H1 (cell line): ENCODE measurements at regions not wholly inside any gene's neighbourhood (a gene's known extent, or its start where the extent isn't known, plus 50 kb on each side); places are given as distances from the start of the nearest gene placed in this dataset.
A peak's percentile ranks its signal among the peaks of the same experiment; 100 is the strongest.

Experiments used
- CTCF ChIA-PET: fragments of 300-600 bp; sonication (Branson Sonifier 250); formaldehyde crosslinking; loops from one replicate; lab custom pipeline; 2021; ENCODE audit not compliant: partially characterized antibody; lab: Charles Lee
- POLR2A ChIA-PET: fragments of 300-600 bp; sonication (Branson Sonifier 250); formaldehyde crosslinking; loops from one replicate; lab custom pipeline; 2021; ENCODE audit warnings: inconsistent platforms; ENCODE audit not compliant: partially characterized antibody; lab: Charles Lee
- DNase-seq, 2 experiments: peaks; one replicate each; pipeline versions ENCODE4 v3.0.0 to v3.0.0-alpha.2; 2010 to 2022; ENCODE audit warnings: low spot score in 2 of 2, low read depth in 1 of 2, mixed read lengths in 1 of 2
- FAIRE-seq: peaks from 2 replicates; lab custom pipeline; 2011; peaks lifted over from hg19 to GRCh38; lab: Jason Lieb, UNC
- H2AFZ ChIP-seq: 2 replicates; pipeline ENCODE4 v1.8.1; 2012; ENCODE audit warnings: low read length, inconsistent platforms
- H2AK5ac ChIP-seq: 2 replicates; pipeline ENCODE4 v1.6.1; 2013; ENCODE audit warnings: low read depth, low read length
- H2BK120ac ChIP-seq: replicated peaks from 2 replicates; pipeline ENCODE3; 2013; ENCODE audit warnings: low read depth, low read length, inconsistent platforms
- H2BK12ac ChIP-seq: 2 replicates; pipeline ENCODE4 v1.6.1; 2013; ENCODE audit warnings: low read depth, low read length
- H2BK15ac ChIP-seq: 2 replicates; pipeline ENCODE4 v1.6.1; 2013; ENCODE audit warnings: low read length
- H2BK20ac ChIP-seq: 2 replicates; pipeline ENCODE4 v1.6.1; 2013; ENCODE audit warnings: low read length
- H2BK5ac ChIP-seq: 2 replicates; pipeline ENCODE4 v1.6.1; 2013; ENCODE audit warnings: low read depth, low read length
- H3K14ac ChIP-seq: 2 replicates; pipeline ENCODE4 v1.6.1; 2013; ENCODE audit warnings: inconsistent platforms; ENCODE audit not compliant: insufficient read length
- H3K18ac ChIP-seq: 2 replicates; pipeline ENCODE4 v1.6.1; 2013; ENCODE audit warnings: low read length; ENCODE audit errors: extremely low read depth
- H3K23ac ChIP-seq: 2 replicates; pipeline ENCODE4 v1.6.1; 2013; ENCODE audit warnings: inconsistent platforms; ENCODE audit not compliant: insufficient read length
- H3K23me2 ChIP-seq: 2 replicates; pipeline ENCODE4 v1.6.1; 2013; ENCODE audit warnings: low read depth, low read length
- H3K27ac ChIP-seq: 2 replicates; pipeline ENCODE4 v1.6.1; 2011; ENCODE audit warnings: low read depth, low read length, inconsistent platforms
- H3K27me3 ChIP-seq, 4 experiments: replicated peaks in 1 of 4; 1 replicate in 1 of 4; 2 replicates in 3 of 4; pipeline versions ENCODE4 v1.6.1 to v1.8.1; 2011 to 2013; ENCODE audit warnings: low read length in 3 of 4, mild to moderate bottlenecking in 3 of 4, inconsistent platforms in 2 of 4, mixed read lengths in 2 of 4, moderate library complexity in 1 of 4; ENCODE audit not compliant: control insufficient read depth in 3 of 4, insufficient read depth in 3 of 4; ENCODE audit errors: extremely low read depth in 1 of 4
- H3K36me3 ChIP-seq, 4 experiments: 2 replicates each; pipeline versions ENCODE4 v1.6.1 to v1.8.1; 2011 to 2013; ENCODE audit warnings: mild to moderate bottlenecking in 4 of 4, low read length in 3 of 4, moderate library complexity in 2 of 4, control low read depth in 1 of 4, inconsistent platforms in 1 of 4; ENCODE audit not compliant: insufficient read depth in 4 of 4, control insufficient read depth in 2 of 4
- H3K4ac ChIP-seq: replicated peaks from 2 replicates; pipeline ENCODE3; 2013; ENCODE audit warnings: low read length, low read depth, mixed read lengths, inconsistent platforms; ENCODE audit not compliant: insufficient read length
- H3K4me1 ChIP-seq, 4 experiments: replicated peaks in 1 of 4; 1 replicate in 1 of 4; 2 replicates in 3 of 4; pipeline versions ENCODE4 v1.6.1 to v1.8.1; 2011 to 2013; ENCODE audit warnings: low read length in 3 of 4, inconsistent platforms in 2 of 4, mixed read lengths in 1 of 4; ENCODE audit not compliant: insufficient read depth in 4 of 4, control insufficient read depth in 3 of 4
- H3K4me2 ChIP-seq, 2 experiments: 2 replicates each; pipeline versions ENCODE4 v1.6.1 to v1.8.1; 2011 to 2013; ENCODE audit warnings: low read depth in 2 of 2, low read length in 2 of 2, control low read depth in 1 of 2, inconsistent platforms in 1 of 2, mild to moderate bottlenecking in 1 of 2; ENCODE audit not compliant: insufficient read depth in 1 of 2
- H3K4me3 ChIP-seq, 4 experiments: fragments of 200-600, 300-600 bp in 1 of 4; sonication (generic), shearing (Covaris generic), sonication (Bioruptor Twin) in 1 of 4; 2 replicates each; pipeline versions ENCODE4 v1.5.1 to v1.8.1; 2011 to 2016; ENCODE audit warnings: low read length in 4 of 4, low read depth in 3 of 4, control low read depth in 2 of 4, inconsistent platforms in 2 of 4, mild to moderate bottlenecking in 2 of 4, mixed read lengths in 1 of 4, moderate library complexity in 1 of 4; ENCODE audit not compliant: insufficient read depth in 2 of 4; ENCODE audit errors: extremely low read depth in 1 of 4
- H3K56ac ChIP-seq: replicated peaks from 2 replicates; pipeline ENCODE3; 2013; ENCODE audit warnings: low read depth, mild to moderate bottlenecking, mixed read lengths, low read length, inconsistent platforms; ENCODE audit not compliant: insufficient read length
- H3K79me1 ChIP-seq: 2 replicates; pipeline ENCODE4 v1.6.1; 2013; ENCODE audit warnings: low read depth, low read length, control low read depth
- H3K79me2 ChIP-seq, 2 experiments: 2 replicates each; pipeline versions ENCODE4 v1.6.1 to v1.8.1; 2012 to 2013; ENCODE audit warnings: low read length in 2 of 2, mild to moderate bottlenecking in 2 of 2, inconsistent platforms in 1 of 2; ENCODE audit not compliant: insufficient read depth in 2 of 2, control insufficient read depth in 1 of 2
- H3K9ac ChIP-seq, 4 experiments: replicated peaks in 1 of 4; 1 replicate in 1 of 4; 2 replicates in 3 of 4; pipeline versions ENCODE4 v1.6.1 to v1.8.1; 2011 to 2013; ENCODE audit warnings: low read depth in 3 of 4, low read length in 3 of 4, control low read depth in 2 of 4, mild to moderate bottlenecking in 2 of 4, moderate library complexity in 2 of 4, inconsistent platforms in 1 of 4; ENCODE audit errors: extremely low read depth in 1 of 4
- H3K9me3 ChIP-seq, 2 experiments: 2 replicates each; pipeline versions ENCODE4 v1.6.1 to v1.8.1; 2012 to 2013; ENCODE audit warnings: mild to moderate bottlenecking in 2 of 2, moderate library complexity in 2 of 2, control low read depth in 1 of 2, inconsistent platforms in 1 of 2, low read depth in 1 of 2, low read length in 1 of 2, mixed read lengths in 1 of 2; ENCODE audit not compliant: insufficient read depth in 2 of 2
- H4K20me1 ChIP-seq, 2 experiments: replicated peaks in 1 of 2; 2 replicates each; pipeline versions ENCODE3 to v1.8.1; 2011 to 2013; ENCODE audit warnings: inconsistent platforms in 2 of 2, low read length in 2 of 2, mild to moderate bottlenecking in 1 of 2; ENCODE audit not compliant: insufficient read depth in 2 of 2, control insufficient read depth in 1 of 2
- H4K5ac ChIP-seq: 2 replicates; pipeline ENCODE4 v1.6.1; 2013; ENCODE audit warnings: low read length, low read depth, mixed read lengths, inconsistent platforms; ENCODE audit not compliant: insufficient read length
- H4K8ac ChIP-seq: 2 replicates; pipeline ENCODE4 v1.8.0; 2013; ENCODE audit warnings: mild to moderate bottlenecking, moderate library complexity, low read length, inconsistent platforms; ENCODE audit not compliant: insufficient read depth; ENCODE audit errors: extremely low read depth
- H4K91ac ChIP-seq: replicated peaks from 2 replicates; pipeline ENCODE3; 2013; ENCODE audit warnings: low read length, mixed read lengths, inconsistent platforms; ENCODE audit not compliant: insufficient read length
- CBX8 ChIP-seq: fragments of 300-800, 300-1000 bp; sonication (generic); IDR thresholded peaks from 2 replicates; pipeline ENCODE4 v1.7.1; 2016; ENCODE audit warnings: low read depth, low read length, borderline replicate concordance
- CTBP2 ChIP-seq: IDR thresholded peaks from 2 replicates; pipeline ENCODE4 v1.7.0; 2011; ENCODE audit warnings: borderline replicate concordance, mild to moderate bottlenecking, moderate library complexity, mixed read lengths, low read length; ENCODE audit not compliant: insufficient read depth, insufficient read length
- FOSL1 ChIP-seq: IDR thresholded peaks from 2 replicates; pipeline ENCODE4 v1.6.1; 2011; ENCODE audit warnings: mild to moderate bottlenecking, low read depth, low read length, moderate library complexity; ENCODE audit not compliant: insufficient read depth
- RAD21 ChIP-seq, 2 experiments: IDR thresholded peaks in 1 of 2; conservative IDR thresholded peaks in 1 of 2; 2 replicates each; pipeline ENCODE4 v1.6.1; 2011; ENCODE audit warnings: low read depth in 2 of 2, low read length in 2 of 2, improper control_type of control experiment in 1 of 2, inconsistent platforms in 1 of 2, mild to moderate bottlenecking in 1 of 2, moderate library complexity in 1 of 2
- RBBP5 ChIP-seq: IDR thresholded peaks from 2 replicates; pipeline ENCODE4 v1.7.1; 2012; ENCODE audit warnings: low read depth, mild to moderate bottlenecking, inconsistent platforms, low read length, moderate library complexity, borderline replicate concordance
- SIRT6 ChIP-seq: IDR thresholded peaks from one replicate; pipeline ENCODE4 v1.7.1; 2012; ENCODE audit warnings: low read length, inconsistent platforms
- TCF12 ChIP-seq: IDR thresholded peaks from 2 replicates; pipeline ENCODE4 v1.6.1; 2011; ENCODE audit warnings: low read depth, mild to moderate bottlenecking, low read length
- ZNF274 ChIP-seq: IDR thresholded peaks from 2 replicates; pipeline ENCODE4 v1.7.0; 2012; ENCODE audit warnings: low read length, borderline replicate concordance; ENCODE audit errors: extremely low read depth
- WGBS, 2 experiments: shearing (Covaris generic) in 1 of 2; methylation state at CpG; one replicate each; pipeline versions ENCODE4 v1.1.6 to v1.1.7; 2013 to 2015; ENCODE audit warnings: low lambda C conversion rate in 2 of 2, mixed read lengths in 2 of 2, inconsistent platforms in 1 of 2, low coverage in 1 of 2, missing lambda C conversion rate in 1 of 2; ENCODE audit not compliant: insufficient replicate concordance in 2 of 2, insufficient coverage in 1 of 2, insufficient read length in 1 of 2; ENCODE audit errors: extremely low coverage in 1 of 2, missing lambda C conversion rate in 1 of 2; 5-methylcytosine and 5-hydroxymethylcytosine counted together

DNA sequence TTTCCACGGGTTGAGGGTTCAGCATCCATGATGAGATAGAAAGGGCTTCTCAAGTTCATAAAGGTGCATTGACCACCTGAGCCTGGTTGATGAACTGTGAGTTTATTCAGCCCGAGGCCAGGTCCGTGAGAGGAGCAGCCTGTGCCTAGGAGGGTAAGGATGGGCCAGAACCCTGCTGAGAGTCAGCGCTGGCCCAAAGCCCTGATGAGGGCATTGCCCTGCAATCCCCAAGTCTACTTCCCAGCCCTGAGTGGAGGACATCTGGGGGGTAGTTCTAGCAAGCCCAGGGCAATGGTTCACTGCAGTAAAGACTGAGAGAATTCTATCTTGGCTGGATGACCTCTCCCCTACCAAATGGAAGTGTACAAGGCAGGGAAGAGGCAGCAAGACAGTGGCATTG lies 123.3 kb upstream of the NXT1 start:
- H3K27ac ChIP-seq: no peak overlapping the region
- H2AK5ac ChIP-seq: no peak overlapping the region
- no peak overlapping the region for H3K9ac ChIP-seq
- H3K9me3 ChIP-seq: 0 out of 4 replicates have a peak, but pooled peaks cover 0 to under 1% of the 10 kb centered on the region in 2 experiments
- no peak overlapping the region for H3K4me3 ChIP-seq
- no peak overlapping the region for H4K8ac ChIP-seq
- H4K5ac ChIP-seq: no peak overlapping the region
- DNase-seq (peak in 1 of 2 experiments; percentile 16), FAIRE-seq (no peak)
- ChIA-PET POLR2A (interaction anchor here (0.9 kb wide), 1 partner anchor 11 kb away, joined by 3 read pairs; no protein-coding TSS in a partner anchor), CTCF (interaction anchor here (0.6 to 3.0 kb wide), 8 partner anchors 8 to 536 kb away, joined by 3 to 17 read pairs (median 3); no protein-coding TSS in a partner anchor)
- H3K23me2 ChIP-seq: no peaks in the 10 kb centered on the region
- H3K4ac ChIP-seq: no peak overlapping the region
- H3K23ac ChIP-seq: no peak overlapping the region
- no peak overlapping the region for H2AFZ ChIP-seq
- no peak overlapping the region for H3K56ac ChIP-seq
- H2BK12ac ChIP-seq: no peak overlapping the region
- H3K79me1 ChIP-seq: no peaks in the 10 kb centered on the region
- WGBS, 2 experiments: 92% methylated on average over 4 of the region's 4 CpGs; no CpG with 5 or more reads in 1 of the 2 experiments
- no peak overlapping the region for H3K14ac ChIP-seq
- no peak overlapping the region for H2BK15ac ChIP-seq
- H2BK20ac ChIP-seq: no peak overlapping the region
- no peaks in the 10 kb centered on the region for H3K79me2 ChIP-seq
- H4K91ac ChIP-seq: no peak overlapping the region
- no peaks in the 10 kb centered on the region for H4K20me1 ChIP-seq
- no peaks in the 10 kb centered on the region for H3K36me3 ChIP-seq
- no peak overlapping the region for H3K18ac ChIP-seq
- H3K4me1 ChIP-seq: no peaks in the 10 kb centered on the region; a peak in 1 of 7 replicates
- no peaks in the 10 kb centered on the region for H3K27me3 ChIP-seq
- no peak overlapping the region; the same call in 1 of the 2 replicates for H2BK5ac ChIP-seq
- H2BK120ac ChIP-seq: no peak overlapping the region
- TF ChIP-seq RBBP5 (no peak), ZNF274 (no peak), TCF12 (no peak), SIRT6 (no peak), CBX8 (no peak), RAD21 (IDR thresholded peaks at IDR 0.05 in 1 of 2, conservative IDR thresholded peaks at IDR 0.05 in 1 of 2; ENCODE audit: low read depth in 2 of 2, low read length in 2 of 2) (no peak), FOSL1 (no peak), CTBP2 (no peak)
- no peak overlapping the region for H3K4me2 ChIP-seq
